NCI-H2081 treated with DMSO at 0.1 percent for 48 hours (cell line): ENCODE measurements at regions not wholly inside any gene's neighbourhood (a gene's known extent, or its start where the extent isn't known, plus 50 kb on each side); places are given as distances from the start of the nearest gene placed in this dataset.

ENCODE experiments used
- DNase-seq: peaks from one replicate; lab custom pipeline; 2025; lab: John Stamatoyannopoulos, UW

DNA sequence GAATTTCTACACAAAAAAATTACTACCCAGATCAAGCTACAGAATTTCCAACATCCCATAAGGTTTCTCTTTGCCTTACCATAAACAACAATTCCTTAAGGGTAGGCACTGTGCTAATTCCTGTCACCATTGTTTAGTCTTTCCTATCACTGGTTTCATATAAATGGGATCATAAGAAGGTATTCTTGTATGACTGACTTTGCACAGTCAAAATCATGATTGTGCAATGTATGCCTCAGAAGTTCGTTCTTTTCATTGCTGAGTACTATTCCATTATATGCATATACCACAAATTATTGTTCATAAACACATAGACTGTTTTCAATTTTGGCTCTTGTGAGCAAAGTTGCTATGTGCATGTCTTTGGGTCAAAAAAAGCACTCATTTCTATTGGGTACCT is 611.6 kb upstream of the CADM1 start:
- no peak for DNase-seq

- no peak for DNase-seq
Measured at GRCh38 chr11:116114198-116114651, 610.0 kb upstream of the CADM1 start.

- no peak for DNase-seq
Measured at GRCh38 chr11:116112087-116112935, 608.1 kb upstream of the CADM1 start.

GRCh38 chr11:116111546-116111945 is 607.3 kb upstream of the CADM1 start:
- DNase-seq = no peak

GRCh38 chr11:116110802-116111201 is 606.6 kb upstream of the CADM1 start:
- no peak for DNase-seq

DNA sequence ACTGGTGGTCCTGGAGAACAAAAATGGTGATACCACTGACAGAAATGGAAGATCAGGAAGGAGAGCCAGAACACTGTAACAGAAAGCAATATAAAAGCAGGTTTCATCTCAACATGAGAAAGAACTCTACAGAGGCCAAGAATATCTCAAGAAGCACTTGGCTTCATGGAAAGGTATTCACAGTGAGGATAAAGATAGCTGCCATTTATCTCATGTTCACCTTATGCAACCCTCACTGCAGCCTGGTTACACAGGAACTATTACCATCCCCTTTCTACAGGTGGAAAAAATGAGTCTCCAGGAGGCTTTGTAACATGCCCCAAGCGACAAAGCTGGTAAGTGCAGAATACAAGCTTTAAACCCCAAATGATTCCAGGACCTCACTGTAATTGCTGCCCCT is 606.1 kb upstream of the CADM1 start:
- no peak for DNase-seq

DNA sequence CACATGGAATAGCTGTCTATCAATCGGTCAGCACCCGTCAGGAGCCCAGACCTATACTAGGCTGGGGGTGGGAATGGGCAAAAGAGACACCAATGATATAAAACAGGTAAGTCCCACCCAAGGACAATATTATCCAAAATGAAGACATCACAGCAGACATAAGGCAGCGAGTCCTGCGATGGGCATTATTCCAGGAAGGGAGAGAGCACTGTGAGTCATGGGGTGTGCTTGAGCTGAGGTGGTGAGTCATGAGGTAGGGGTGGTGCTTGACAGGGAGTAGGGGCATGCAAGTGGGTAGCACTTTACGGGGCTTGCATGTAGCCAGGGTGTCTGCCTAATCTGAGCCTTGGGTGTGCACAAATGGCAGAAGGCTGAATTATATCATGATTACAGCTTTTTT is 605.0 kb upstream of the CADM1 start:
- DNase-seq = no peak

GRCh38 chr11:116108161-116108560 is 603.9 kb upstream of the CADM1 start:
- DNase-seq = no peak

DNA sequence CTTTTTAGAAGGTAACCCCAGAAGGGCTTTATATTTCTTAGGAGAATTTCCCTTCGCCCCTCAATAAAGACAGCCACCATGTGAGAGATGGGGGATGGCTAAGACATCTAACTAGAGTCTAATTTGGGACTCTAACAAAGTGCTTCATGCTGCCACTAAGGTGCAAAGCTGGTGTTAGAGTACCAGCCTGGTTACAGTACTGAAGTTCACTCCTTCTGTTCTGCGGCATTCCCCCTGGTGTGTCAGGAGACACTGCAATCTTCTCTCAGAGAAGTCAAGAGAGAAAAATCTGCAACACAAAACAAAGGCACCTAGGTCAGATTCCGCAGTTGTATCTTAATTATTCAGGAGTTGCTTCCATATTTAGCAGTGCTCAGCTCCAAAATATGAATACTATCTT is 603.0 kb upstream of the CADM1 start:
- no peak for DNase-seq

GRCh38 chr11:116104498-116105174 is 600.4 kb upstream of the CADM1 start:
- no peak for DNase-seq

- DNase-seq = no peak
Measured at GRCh38 chr11:116101902-116102301, 597.7 kb upstream of the CADM1 start.

DNA sequence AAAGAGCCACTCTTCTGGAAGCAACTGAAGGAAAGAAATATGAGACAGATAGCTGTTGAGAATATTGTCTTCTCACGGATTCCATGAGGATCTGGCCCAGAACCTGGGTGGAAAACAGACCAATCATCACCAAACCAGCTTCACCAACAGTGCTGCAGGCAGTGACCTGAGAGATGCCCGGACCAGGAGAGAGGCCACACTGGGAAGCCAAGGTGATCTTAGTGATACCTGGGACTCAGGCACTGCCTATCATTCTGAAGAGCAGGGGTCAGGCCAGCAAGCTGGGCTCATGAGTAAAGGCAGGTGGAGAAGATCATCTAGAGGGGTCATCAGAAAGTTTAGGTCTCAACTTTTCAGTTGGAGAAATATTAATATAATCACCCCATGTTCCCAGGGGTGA is 595.8 kb upstream of the CADM1 start:
- DNase-seq = no peak

DNA sequence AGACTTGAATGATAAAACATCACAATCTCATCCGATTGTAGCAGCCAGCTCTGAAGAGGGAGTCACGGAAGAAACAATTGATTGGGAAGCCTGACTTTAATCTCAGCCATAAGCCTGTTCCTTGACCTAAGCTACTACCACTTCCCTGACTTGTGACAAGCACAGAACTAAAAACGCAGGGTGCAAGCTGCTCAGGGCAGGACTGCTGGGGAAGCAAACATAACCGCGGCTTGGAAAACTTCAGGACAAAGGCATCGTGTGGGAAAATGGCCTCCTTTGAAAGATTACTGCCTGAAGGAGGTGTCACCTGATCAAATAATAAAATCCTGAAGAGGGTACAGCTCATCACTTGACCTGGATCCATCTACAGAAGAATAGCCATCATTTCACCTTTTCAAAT is 595.3 kb upstream of the CADM1 start:
- no peak for DNase-seq

GRCh38 chr11:116096272-116096995 is 592.2 kb upstream of the CADM1 start:
- DNase-seq = no peak

DNA sequence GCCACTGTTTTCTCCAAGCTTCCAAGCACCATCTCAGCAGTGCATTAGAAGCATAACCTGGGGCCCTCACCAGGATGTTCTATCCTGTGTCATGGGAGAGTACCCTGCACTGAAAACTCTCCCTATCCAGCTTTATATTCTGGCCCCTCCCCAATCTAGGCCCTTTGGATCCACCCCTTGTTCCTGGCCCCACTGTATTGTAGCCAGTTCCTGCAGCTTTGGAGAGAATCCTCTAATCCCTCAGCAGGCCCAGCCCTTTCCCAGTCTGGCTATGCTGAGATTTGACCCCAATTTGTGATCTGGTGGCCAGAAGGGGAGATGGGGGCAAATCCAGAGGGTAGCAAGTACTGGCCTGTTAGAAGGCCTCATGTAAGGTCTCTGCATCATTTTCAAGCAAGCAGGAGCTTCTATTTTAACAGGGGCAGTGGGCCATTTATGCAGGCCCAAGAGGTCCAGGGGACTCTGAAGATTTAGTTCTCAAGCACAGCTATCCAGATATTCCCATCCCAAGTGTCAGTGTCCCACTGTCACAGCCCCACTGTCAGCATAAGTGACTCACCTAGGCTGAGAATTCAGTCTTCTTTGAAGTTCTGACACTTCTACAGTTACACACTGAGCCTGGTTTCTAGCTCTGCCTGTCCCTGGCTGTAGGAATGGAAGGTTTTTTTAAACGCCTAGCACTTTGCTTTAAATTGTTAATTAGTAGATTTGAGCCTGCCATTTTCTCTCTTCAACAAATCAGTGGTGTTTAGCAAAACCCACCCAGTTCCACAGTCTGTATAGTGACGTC is 589.5 kb upstream of the CADM1 start:
- DNase-seq = no peak

DNA sequence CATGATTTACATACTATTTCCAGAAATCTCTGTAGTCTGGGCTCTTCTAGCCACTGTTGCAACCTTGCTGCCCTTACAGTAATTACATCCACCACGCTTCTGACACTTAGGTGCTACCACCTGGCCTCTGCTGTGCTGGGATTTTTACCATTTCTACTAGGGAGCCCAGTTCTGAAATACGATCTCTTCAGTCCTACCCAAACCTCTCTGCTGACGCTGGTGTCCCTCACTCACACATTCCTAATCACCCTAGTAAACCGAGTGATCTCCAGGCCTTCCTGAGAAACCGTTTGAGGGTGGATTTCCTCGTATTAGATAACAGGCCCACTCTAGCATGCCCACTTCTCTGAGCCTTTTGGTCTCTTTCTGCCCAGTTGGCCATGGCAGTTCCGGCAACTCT is 588.9 kb upstream of the CADM1 start:
- no peak for DNase-seq

DNA sequence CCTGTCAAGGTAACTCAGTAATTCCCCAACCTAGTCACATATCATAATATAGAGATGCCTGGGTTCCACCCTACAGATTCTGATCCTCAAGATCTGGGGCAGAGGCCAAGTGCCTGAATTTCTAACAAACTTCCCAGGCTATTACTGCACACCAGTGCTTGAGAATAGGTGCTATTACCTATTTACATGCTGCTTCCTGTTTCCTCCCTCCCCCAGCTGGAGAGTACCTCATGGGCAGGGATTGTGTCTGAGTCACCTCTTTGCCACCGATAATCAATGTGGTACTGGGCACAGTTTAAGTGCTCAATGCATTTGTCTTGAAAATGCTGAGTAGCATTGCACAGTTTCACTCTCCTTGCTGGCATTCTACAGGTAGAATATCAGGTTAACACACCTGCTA is 582.2 kb upstream of the CADM1 start:
- no peak for DNase-seq

- no peak for DNase-seq
Measured at GRCh38 chr11:116085031-116085635, 580.9 kb upstream of the CADM1 start.

- no peak for DNase-seq
Measured at GRCh38 chr11:116084511-116084910, 580.3 kb upstream of the CADM1 start.

- DNase-seq = no peak
Measured at GRCh38 chr11:116082256-116082655, 578.0 kb upstream of the CADM1 start.

- DNase-seq = no peak
Measured at GRCh38 chr11:116079580-116079979, 575.4 kb upstream of the CADM1 start.
